Stimulated activated CD4-positive, alpha-beta T cell treated with anti-CD3 and anti-CD28 coated beads, TNF-alpha, amount 100 ng/mL, for 24 hours (primary cell): ENCODE measurements at regions not wholly inside any gene's neighbourhood (a gene's known extent, or its start where the extent isn't known, plus 50 kb on each side); places are given as distances from the start of the nearest gene placed in this dataset.

Source experiments
- DNase-seq, 3 experiments: peaks; one replicate each; pipeline ENCODE4 v3.0.0-alpha.2; 2020; ENCODE audit warnings: low read depth in 3 of 3

- DNase-seq, result no peak
Measured at GRCh38 chr11:90851196-90851595, 628.3 kb upstream of the CHORDC1 start.

GRCh38 chr11:90849312-90849711, 626.5 kb upstream of the CHORDC1 start:
- no peak for DNase-seq

GRCh38 chr11:90847268-90847886, 624.5 kb upstream of the CHORDC1 start:
- no peak for DNase-seq

GRCh38 chr11:90846628-90847027, 623.8 kb upstream of the CHORDC1 start:
- DNase-seq, result no peak

GRCh38 chr11:90845799-90846198, 623.0 kb upstream of the CHORDC1 start:
- DNase-seq, result no peak

- no peak for DNase-seq
Measured at GRCh38 chr11:90845126-90845525, 622.3 kb upstream of the CHORDC1 start.

- no peak for DNase-seq
Measured at GRCh38 chr11:90844041-90844440, 621.2 kb upstream of the CHORDC1 start.

- no peak for DNase-seq
Measured at GRCh38 chr11:90842681-90843080, 619.8 kb upstream of the CHORDC1 start.

GRCh38 chr11:90840071-90840470, 617.2 kb upstream of the CHORDC1 start:
- DNase-seq, result no peak

GRCh38 chr11:90836031-90836430, 613.2 kb upstream of the CHORDC1 start:
- no peak for DNase-seq

GRCh38 chr11:90823446-90823845, 600.6 kb upstream of the CHORDC1 start:
- DNase-seq, result no peak

- DNase-seq, result no peak
Measured at GRCh38 chr11:90822996-90823395, 600.1 kb upstream of the CHORDC1 start.

- no peak for DNase-seq
Measured at GRCh38 chr11:90818196-90818745, 595.4 kb upstream of the CHORDC1 start.

GRCh38 chr11:90809581-90809980, 586.7 kb upstream of the CHORDC1 start:
- DNase-seq, result no peak

- DNase-seq, result no peak
Measured at GRCh38 chr11:90805172-90805571, 582.3 kb upstream of the CHORDC1 start.

GRCh38 chr11:90803831-90804230, 581.0 kb upstream of the CHORDC1 start:
- no peak for DNase-seq

GRCh38 chr11:90803366-90803765, 580.5 kb upstream of the CHORDC1 start:
- no peak for DNase-seq

GRCh38 chr11:90798769-90799168, 575.9 kb upstream of the CHORDC1 start:
- no peak for DNase-seq

- DNase-seq, result no peak
Measured at GRCh38 chr11:90795746-90796145, 572.9 kb upstream of the CHORDC1 start.

- DNase-seq, result no peak
Measured at GRCh38 chr11:90788961-90789360, 566.1 kb upstream of the CHORDC1 start.

- DNase-seq, result no peak
Measured at GRCh38 chr11:90784241-90784814, 561.5 kb upstream of the CHORDC1 start.

- DNase-seq, result no peak
Measured at GRCh38 chr11:90783111-90783510, 560.3 kb upstream of the CHORDC1 start.

- no peak for DNase-seq
Measured at GRCh38 chr11:90779098-90779497, 556.2 kb upstream of the CHORDC1 start.
